Gastrocnemius medialis (tissue), 4 donors: ENCODE measurements at regions not wholly inside any gene's neighbourhood (a gene's known extent, or its start where the extent isn't known, plus 50 kb on each side); places are given as distances from the start of the nearest gene placed in this dataset.

Source experiments
- POLR2A ChIP-seq, 2 donors: fragments of 450-650 bp; IDR thresholded peaks; one replicate each; pipeline ENCODE4 v1.6.1; 2017; ENCODE audit warnings: antibody characterized with exemption in 2 of 2, mild to moderate bottlenecking in 2 of 2, moderate library complexity in 2 of 2
- TF ChIP-seq, protein P1 (sequence below), 5 experiments: fragments of 450-650 bp in 3 of 5; fragments of 200-600 bp in 2 of 5; sonication (generic) in 2 of 5; IDR thresholded peaks in 4 of 5; conservative IDR thresholded peaks in 1 of 5; 1 replicate in 4 of 5; 2 replicates in 1 of 5; pipeline ENCODE4 v1.5.1; 2016 to 2019; ENCODE audit warnings: antibody characterized with exemption in 5 of 5, mild to moderate bottlenecking in 3 of 5, moderate library complexity in 3 of 5

DNA sequence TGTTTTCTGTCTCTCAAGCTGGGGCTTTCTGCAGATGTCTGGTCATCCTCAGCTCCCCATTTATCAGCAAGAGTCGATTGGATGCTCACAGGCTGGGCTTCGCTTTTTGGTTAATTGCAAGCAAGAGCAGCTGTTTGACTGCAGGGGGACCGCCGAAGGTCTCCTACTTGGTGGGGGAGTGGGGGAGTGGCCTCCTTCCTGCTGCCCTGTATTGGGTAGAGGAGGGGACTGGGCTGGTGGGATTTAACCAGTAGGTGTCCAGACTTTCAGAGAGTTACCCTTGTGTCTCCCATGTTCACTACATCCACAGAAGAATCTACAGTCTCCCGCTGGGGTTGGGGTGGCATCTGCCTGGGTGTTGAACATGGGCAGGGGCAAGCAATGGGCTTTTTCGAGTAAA is 78.7 kb downstream of the PLXNA1 start:
- TF ChIP-seq, protein P1, sequence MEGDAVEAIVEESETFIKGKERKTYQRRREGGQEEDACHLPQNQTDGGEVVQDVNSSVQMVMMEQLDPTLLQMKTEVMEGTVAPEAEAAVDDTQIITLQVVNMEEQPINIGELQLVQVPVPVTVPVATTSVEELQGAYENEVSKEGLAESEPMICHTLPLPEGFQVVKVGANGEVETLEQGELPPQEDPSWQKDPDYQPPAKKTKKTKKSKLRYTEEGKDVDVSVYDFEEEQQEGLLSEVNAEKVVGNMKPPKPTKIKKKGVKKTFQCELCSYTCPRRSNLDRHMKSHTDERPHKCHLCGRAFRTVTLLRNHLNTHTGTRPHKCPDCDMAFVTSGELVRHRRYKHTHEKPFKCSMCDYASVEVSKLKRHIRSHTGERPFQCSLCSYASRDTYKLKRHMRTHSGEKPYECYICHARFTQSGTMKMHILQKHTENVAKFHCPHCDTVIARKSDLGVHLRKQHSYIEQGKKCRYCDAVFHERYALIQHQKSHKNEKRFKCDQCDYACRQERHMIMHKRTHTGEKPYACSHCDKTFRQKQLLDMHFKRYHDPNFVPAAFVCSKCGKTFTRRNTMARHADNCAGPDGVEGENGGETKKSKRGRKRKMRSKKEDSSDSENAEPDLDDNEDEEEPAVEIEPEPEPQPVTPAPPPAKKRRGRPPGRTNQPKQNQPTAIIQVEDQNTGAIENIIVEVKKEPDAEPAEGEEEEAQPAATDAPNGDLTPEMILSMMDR (IDR thresholded peaks at IDR 0.05 in 4 of 5, conservative IDR thresholded peaks at IDR 0.05 in 1 of 5): no peak
- no peak for TF ChIP-seq POLR2A (IDR thresholded peaks at IDR 0.05)
